ENCODE measurements at regions not wholly inside any gene's neighbourhood (a gene's known extent, or its start where the extent isn't known, plus 50 kb on each side); places are given as distances from the start of the nearest gene placed in this dataset.
"Not testable (repeated sequence)": the region's sequence is repeated elsewhere in the genome, so short reads cannot be mapped to it uniquely, and the experiment has no call there.

DNA sequence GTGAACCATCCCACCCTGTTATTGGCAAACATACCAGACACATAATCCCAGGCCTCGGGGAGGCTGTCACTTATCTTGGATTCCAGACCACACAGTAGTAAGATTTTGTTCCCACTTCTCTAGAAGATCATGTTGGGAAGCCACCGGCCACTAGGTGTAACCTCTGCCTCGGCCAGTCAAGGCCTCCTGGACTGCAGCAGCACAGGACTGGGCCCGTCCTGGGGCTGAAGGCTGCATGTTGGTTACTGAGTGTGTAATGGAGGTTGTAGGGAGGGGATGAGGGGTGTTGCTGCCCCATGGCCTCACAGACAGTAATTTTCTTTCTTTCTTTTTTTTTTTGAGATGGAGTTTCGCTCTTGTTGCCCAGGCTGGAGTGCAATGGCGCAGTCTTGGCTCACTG lies 92.4 kb upstream of the SYT13 start:
- H3K36me3 Mint-ChIP-seq (ENCODE audit: low read depth) = no peaks in the 10 kb centered on the region
- DNase-seq = no peak
- H3K4me1 Mint-ChIP-seq = peaks cover 27% of the 10 kb centered on the region
- peaks cover 23% of the 10 kb centered on the region for H3K27me3 Mint-ChIP-seq (ENCODE audit: low read depth, poor library complexity)
- H3K27ac Mint-ChIP-seq = no peak overlapping the region
- TF ChIP-seq, protein P1, sequence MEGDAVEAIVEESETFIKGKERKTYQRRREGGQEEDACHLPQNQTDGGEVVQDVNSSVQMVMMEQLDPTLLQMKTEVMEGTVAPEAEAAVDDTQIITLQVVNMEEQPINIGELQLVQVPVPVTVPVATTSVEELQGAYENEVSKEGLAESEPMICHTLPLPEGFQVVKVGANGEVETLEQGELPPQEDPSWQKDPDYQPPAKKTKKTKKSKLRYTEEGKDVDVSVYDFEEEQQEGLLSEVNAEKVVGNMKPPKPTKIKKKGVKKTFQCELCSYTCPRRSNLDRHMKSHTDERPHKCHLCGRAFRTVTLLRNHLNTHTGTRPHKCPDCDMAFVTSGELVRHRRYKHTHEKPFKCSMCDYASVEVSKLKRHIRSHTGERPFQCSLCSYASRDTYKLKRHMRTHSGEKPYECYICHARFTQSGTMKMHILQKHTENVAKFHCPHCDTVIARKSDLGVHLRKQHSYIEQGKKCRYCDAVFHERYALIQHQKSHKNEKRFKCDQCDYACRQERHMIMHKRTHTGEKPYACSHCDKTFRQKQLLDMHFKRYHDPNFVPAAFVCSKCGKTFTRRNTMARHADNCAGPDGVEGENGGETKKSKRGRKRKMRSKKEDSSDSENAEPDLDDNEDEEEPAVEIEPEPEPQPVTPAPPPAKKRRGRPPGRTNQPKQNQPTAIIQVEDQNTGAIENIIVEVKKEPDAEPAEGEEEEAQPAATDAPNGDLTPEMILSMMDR (IDR thresholded peaks at IDR 0.05) = no peak
- H3K4me3 Mint-ChIP-seq = no peak overlapping the region
- H3K9me3 Mint-ChIP-seq = no peaks in the 10 kb centered on the region

DNA sequence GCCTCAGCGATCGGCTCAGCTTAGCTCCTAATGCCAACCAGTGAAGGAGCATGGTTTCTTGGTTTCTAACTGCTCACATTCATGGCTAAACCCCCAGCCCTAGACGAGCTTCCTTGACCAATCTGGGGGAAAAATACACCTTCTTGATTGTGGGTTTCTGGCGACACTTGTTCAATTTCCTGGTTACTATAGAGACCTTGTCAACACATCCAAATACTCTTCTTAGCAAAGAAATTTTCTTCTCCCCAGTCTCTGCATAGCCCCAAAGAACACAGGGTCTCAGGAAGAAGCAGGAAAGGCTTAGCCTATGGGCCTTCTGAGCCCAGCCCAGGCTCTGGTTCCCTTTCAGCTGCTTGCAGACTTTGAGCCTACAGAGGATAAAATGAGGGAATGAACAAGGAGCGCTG lies 88.5 kb upstream of the SYT13 start:
- Mint-ChIP-seq H3K4me1 (peaks cover 23% of the 10 kb centered on the region), H3K4me3 (no peak overlapping the region), H3K27me3 (ENCODE audit: low read depth, poor library complexity) (peaks cover 33% of the 10 kb centered on the region), H3K27ac (no peak overlapping the region), H3K36me3 (ENCODE audit: low read depth) (no peaks in the 10 kb centered on the region), H3K9me3 (no peaks in the 10 kb centered on the region)
- TF ChIP-seq, protein P1 (IDR thresholded peaks at IDR 0.05) = no peak
- no peak for DNase-seq

DNA sequence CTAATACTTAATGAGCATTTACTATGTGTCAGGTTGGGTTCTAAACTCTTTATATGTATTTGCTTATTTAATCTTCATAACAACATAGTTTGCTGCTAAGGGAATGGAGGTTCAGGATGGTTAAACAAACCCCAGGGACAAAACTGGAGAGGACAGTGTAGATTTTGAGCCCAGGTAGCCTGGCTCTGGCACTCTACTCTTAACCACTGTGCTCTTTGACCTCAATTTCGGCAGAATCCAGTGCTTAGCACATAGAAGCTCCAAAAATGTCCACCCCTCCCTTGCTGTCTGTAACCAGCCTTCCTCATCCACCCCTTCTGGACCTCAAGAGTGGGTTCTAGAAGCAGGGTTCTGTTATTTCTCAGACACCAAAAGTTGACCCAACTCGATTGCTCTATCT lies 88.0 kb upstream of the SYT13 start:
- no peak for DNase-seq
- TF ChIP-seq, protein P1 (IDR thresholded peaks at IDR 0.05) = no peak
- H3K4me1 Mint-ChIP-seq = peaks cover 23% of the 10 kb centered on the region
- H3K36me3 Mint-ChIP-seq (ENCODE audit: low read depth) = no peaks in the 10 kb centered on the region
- no peak overlapping the region for H3K4me3 Mint-ChIP-seq
- H3K27me3 Mint-ChIP-seq (ENCODE audit: low read depth, poor library complexity) = peaks cover 33% of the 10 kb centered on the region
- H3K9me3 Mint-ChIP-seq = no peaks in the 10 kb centered on the region
- no peak overlapping the region for H3K27ac Mint-ChIP-seq

DNA sequence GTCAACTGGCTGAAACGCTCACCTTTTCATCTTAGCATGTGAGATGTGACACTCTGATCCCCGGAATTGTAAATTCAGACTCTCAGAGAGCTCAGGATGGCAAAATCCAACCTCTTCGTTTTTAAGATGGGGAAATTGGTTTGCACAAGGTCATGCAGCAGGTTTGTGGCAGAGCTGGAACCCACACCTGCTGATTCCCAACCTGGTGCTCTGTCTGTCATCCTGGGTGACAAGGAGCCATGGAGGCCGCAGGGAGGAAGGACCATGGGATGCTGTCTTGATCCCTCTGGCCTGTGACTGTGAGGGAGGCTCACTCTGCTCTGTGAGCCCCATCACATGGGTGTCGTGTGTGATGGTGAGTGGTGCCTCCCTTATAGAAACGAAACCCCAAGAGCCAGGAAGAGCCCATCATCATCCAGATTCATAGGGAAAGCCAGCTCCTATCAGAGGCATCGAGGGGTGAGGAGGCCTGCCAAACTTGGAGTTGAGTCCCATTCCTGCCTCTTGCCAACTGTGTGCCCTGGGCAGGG lies 87.4 kb upstream of the SYT13 start:
- Mint-ChIP-seq H3K4me1 (peaks cover 23% of the 10 kb centered on the region), H3K9me3 (no peaks in the 10 kb centered on the region), H3K36me3 (ENCODE audit: low read depth) (no peaks in the 10 kb centered on the region), H3K27me3 (ENCODE audit: low read depth, poor library complexity) (peaks cover 33% of the 10 kb centered on the region), H3K4me3 (no peak overlapping the region), H3K27ac (no peak overlapping the region)
- TF ChIP-seq, protein P1 (IDR thresholded peaks at IDR 0.05) = no peak
- DNase-seq = no peak

DNA sequence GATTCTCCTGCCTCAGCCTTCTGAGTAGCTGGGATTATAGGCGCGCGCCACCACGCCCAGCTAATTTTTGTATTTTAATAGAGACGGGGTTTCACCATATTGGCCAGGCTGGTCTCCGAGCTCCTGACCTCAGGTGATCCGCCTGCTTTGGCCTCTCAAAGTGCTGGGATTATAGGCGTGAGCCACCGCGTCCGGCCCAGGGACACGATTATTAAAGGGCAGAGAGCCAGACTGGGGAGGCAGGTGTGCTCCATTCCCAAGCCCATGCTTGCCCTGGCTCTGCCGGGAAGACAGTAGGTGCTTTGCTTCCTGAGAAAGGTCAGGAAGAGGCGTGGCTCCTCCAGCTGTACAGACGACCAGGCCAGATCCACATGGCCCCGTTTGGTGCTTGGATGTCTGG lies 86.3 kb upstream of the SYT13 start:
- not testable (repeated sequence) for H3K4me3 Mint-ChIP-seq; H3K36me3 Mint-ChIP-seq (ENCODE audit: low read depth); DNase-seq; H3K9me3 Mint-ChIP-seq; H3K27ac Mint-ChIP-seq
- peaks cover 23% of the 10 kb centered on the region for H3K4me1 Mint-ChIP-seq
- peaks cover 28% of the 10 kb centered on the region for H3K27me3 Mint-ChIP-seq (ENCODE audit: low read depth, poor library complexity)

DNA sequence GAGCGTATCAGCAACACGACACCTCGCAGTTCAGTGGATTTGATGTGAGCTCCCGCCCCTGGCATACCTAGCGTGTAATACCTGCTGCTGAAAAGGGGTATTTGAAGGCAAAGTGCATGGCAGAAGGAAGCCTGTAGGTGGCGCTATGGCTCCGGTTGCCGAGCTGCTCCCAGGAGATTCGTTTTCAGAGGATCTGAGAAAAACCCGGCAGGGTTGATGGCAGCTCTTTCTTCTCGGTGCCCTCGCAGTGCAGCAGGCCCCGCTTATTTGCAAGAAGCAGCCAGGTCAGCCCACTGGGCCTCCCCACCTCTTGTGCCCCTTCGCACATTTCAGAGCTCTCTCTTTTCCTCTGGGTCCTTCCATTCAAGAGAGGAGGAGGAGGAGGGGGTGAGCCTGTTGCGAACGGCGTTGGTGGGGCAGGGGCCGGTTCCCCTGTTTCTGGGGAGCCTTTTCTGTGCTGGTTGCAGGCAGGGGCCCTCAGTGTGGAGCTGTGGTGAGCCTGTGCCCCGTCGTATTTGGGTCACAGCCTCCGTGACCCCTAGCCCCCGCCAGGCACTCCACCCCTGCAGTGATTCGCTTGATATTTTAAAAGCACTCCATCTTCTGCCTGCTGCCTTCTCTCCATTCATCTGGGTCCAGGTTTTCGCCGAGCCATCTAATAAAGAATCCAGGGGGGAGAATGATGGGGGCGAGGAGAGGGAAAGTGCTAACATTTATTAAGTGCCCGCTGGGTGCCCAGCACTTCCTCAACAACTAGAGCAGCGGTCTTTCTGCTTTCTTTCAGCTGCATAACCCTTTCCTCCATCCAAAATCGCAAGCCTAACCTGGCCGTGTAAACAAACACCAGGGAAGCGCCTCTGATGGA lies 85.3 kb upstream of the SYT13 start:
- Mint-ChIP-seq H3K4me1 (peaks cover 27% of the 10 kb centered on the region), H3K36me3 (ENCODE audit: low read depth) (no peaks in the 10 kb centered on the region), H3K9me3 (no peaks in the 10 kb centered on the region), H3K4me3 (peak overlapping the region; percentile 44), H3K27me3 (ENCODE audit: low read depth, poor library complexity) (peaks cover 26% of the 10 kb centered on the region), H3K27ac (no peak overlapping the region)
- DNase-seq = peak; percentile 90
- TF ChIP-seq, protein P1 (IDR thresholded peaks at IDR 0.05) = peak; percentile 97

All from nephron progenitor cell (in vitro differentiated cells).